Mucosa of descending colon (tissue), 3 donors: ENCODE measurements at regions not wholly inside any gene's neighbourhood (a gene's known extent, or its start where the extent isn't known, plus 50 kb on each side); places are given as distances from the start of the nearest gene placed in this dataset.

Experiments
- ATAC-seq: fragments of 200-7000 bp; cut with Tn5 transposase; one replicate; pipeline ENCODE4 v1.9.1; 2020; ENCODE audit warnings: mild to moderate bottlenecking, moderate library complexity
- DNase-seq, 3 donors: peaks; one replicate each; pipeline ENCODE4 v3.0.0-alpha.2; 2020
- H3K36me3 ChIP-seq: fragments of 200-600 bp; one replicate; pipeline ENCODE4 v1.8.0; 2021; ENCODE audit warnings: low read depth, mild to moderate bottlenecking
- H3K4me1 ChIP-seq: fragments of 200-600 bp; one replicate; pipeline ENCODE4 v1.8.0; 2021; ENCODE audit warnings: low read depth, mild to moderate bottlenecking
- H3K4me3 ChIP-seq: fragments of 200-600 bp; one replicate; pipeline ENCODE4 v1.8.0; 2021; ENCODE audit warnings: mild to moderate bottlenecking
- H3K9me3 ChIP-seq: fragments of 200-600 bp; one replicate; pipeline ENCODE4 v1.8.0; 2021; ENCODE audit warnings: mild to moderate bottlenecking
- CTCF ChIP-seq: fragments of 200-600 bp; IDR thresholded peaks from one replicate; pipeline ENCODE4 v1.8.0; 2022; ENCODE audit warnings: antibody characterized with exemption, mild to moderate bottlenecking
- intact Hi-C, 2 donors: fragments of 100-400 bp; cut with DNase I in 1 of 2; cut with micrococcal nuclease in 1 of 2; formaldehyde crosslinking; loops; one replicate each; pipeline versions ENCODE4 v1.11.0 to v1.11.1; 2022; cut with DNase I, micrococcal nuclease
- donor health status: DM: no; HTN: no; CAD: no; lungs with moderate emphysema.
- donor health status: DM: no; HTN: no; CAD: no.
- donor health status: DM: no; HTN: yes; CAD: no.

GRCh38 chr4:23686169-23686897, 203.5 kb downstream of the PPARGC1A start:
- peaks cover 6% of the 10 kb centered on the region for H3K9me3 ChIP-seq
- intact Hi-C loops: no loop called here
- DNase-seq (peak in 1 of 3 donors; percentile 7), ATAC-seq (peak; percentile 81)
- H3K4me3 ChIP-seq: no peak overlapping the region
- no peaks in the 10 kb centered on the region for H3K4me1 ChIP-seq
- no peaks in the 10 kb centered on the region for H3K36me3 ChIP-seq
- TF ChIP-seq CTCF: no peak

GRCh38 chr4:23685471-23685870, 204.4 kb downstream of the PPARGC1A start:
- ATAC-seq: no peak
- intact Hi-C loops: no loop called here
- DNase-seq: no peak
- Histone ChIP-seq H3K9me3 (peaks cover 6% of the 10 kb centered on the region), H3K4me3 (no peak overlapping the region), H3K4me1 (no peaks in the 10 kb centered on the region), H3K36me3 (no peaks in the 10 kb centered on the region)
- no peak for TF ChIP-seq CTCF

- Histone ChIP-seq H3K4me1 (no peaks in the 10 kb centered on the region), H3K9me3 (no peaks in the 10 kb centered on the region), H3K36me3 (no peaks in the 10 kb centered on the region), H3K4me3 (no peak overlapping the region)
- intact Hi-C loops: no loop called here
- DNase-seq (no peak), ATAC-seq (no peak)
- TF ChIP-seq CTCF: no peak
Observed at GRCh38 chr4:23680671-23681518, 209.0 kb downstream of the PPARGC1A start.

GRCh38 chr4:23674694-23675093, 215.2 kb downstream of the PPARGC1A start:
- intact Hi-C loops: no loop called here
- H3K9me3 ChIP-seq: peaks cover 4% of the 10 kb centered on the region
- no peak for ATAC-seq

GRCh38 chr4:23667659-23668058, 222.2 kb downstream of the PPARGC1A start:
- ATAC-seq (no peak), DNase-seq (no peak)
- TF ChIP-seq CTCF: no peak
- H3K4me1 ChIP-seq: no peaks in the 10 kb centered on the region
- no peaks in the 10 kb centered on the region for H3K36me3 ChIP-seq
- H3K9me3 ChIP-seq: no peaks in the 10 kb centered on the region
- H3K4me3 ChIP-seq: no peak overlapping the region
- intact Hi-C loops: no loop called here

More at GRCh38 chr4:23674694-23675093, 215.2 kb downstream of the PPARGC1A start:
- no peak for DNase-seq
- no peak for TF ChIP-seq CTCF
- Histone ChIP-seq H3K4me1 (no peaks in the 10 kb centered on the region), H3K4me3 (no peak overlapping the region), H3K36me3 (no peaks in the 10 kb centered on the region)
